ENCODE measurements at regions not wholly inside any gene's neighbourhood (a gene's known extent, or its start where the extent isn't known, plus 50 kb on each side); places are given as distances from the start of the nearest gene placed in this dataset.
"Not testable (repeated sequence)": the region's sequence is repeated elsewhere in the genome, so short reads cannot be mapped to it uniquely, and the experiment has no call there.

GRCh38 chr1:117716030-117716429 is 110.2 kb downstream of the TENT5C start:
- H3K4me3 ChIP-seq (ENCODE audit: insufficient read depth, low read depth, low read length); CTCF ChIA-PET: not testable (repeated sequence)

GRCh38 chr1:117717980-117718379 is 112.1 kb downstream of the TENT5C start:
- DNase-seq; H4K91ac ChIP-seq (ENCODE audit: insufficient read depth, low read depth, low read length); POLR2A ChIA-PET (ENCODE audit: unreplicated experiment); CTCF ChIA-PET; H3K27me3 ChIP-seq (ENCODE audit: control insufficient read depth, insufficient read depth, low read length); H3K56ac ChIP-seq (ENCODE audit: extremely low read depth, insufficient read depth, low read length); H2AK5ac ChIP-seq (ENCODE audit: low read depth, low read length); BruUV-seq (replicated peaks); H3K4me1 ChIP-seq (ENCODE audit: control insufficient read depth, insufficient read depth, low read length); H2BK120ac ChIP-seq (ENCODE audit: low read depth, low read length); H3K36me3 ChIP-seq (ENCODE audit: control insufficient read depth, insufficient read depth, low read length); H3K27ac ChIP-seq (ENCODE audit: insufficient read depth, low read length); H3K4me2 ChIP-seq (ENCODE audit: low read depth, low read length); H3K79me1 ChIP-seq (ENCODE audit: low read depth in 1 of 2, low read length in 2 of 2); H2BK5ac ChIP-seq (ENCODE audit: low read depth, low read length, poor library complexity, severe bottlenecking); in situ Hi-C loops (cut with MboI; ENCODE audit: low sequenced_read_pairs); H3K14ac ChIP-seq (replicated peaks; ENCODE audit: low read depth, low read length); dilution Hi-C loops (cut with HindIII; ENCODE audit: low sequenced_read_pairs, unreplicated experiment); H3K4me3 ChIP-seq (ENCODE audit: insufficient read depth, low read depth, low read length); H2BK15ac ChIP-seq (ENCODE audit: low read depth, low read length); H2BK20ac ChIP-seq (ENCODE audit: low read depth, low read length); H2AK9ac ChIP-seq (replicated peaks; ENCODE audit: low read depth, low read length, poor library complexity); H3K23ac ChIP-seq (ENCODE audit: low read depth, low read length); H4K8ac ChIP-seq (ENCODE audit: low read depth in 2 of 2, low read length in 2 of 2); H2AFZ ChIP-seq (replicated peaks; ENCODE audit: low read length, poor library complexity); H4K20me1 ChIP-seq (ENCODE audit: insufficient read depth, low read length); H3K9me1 ChIP-seq (ENCODE audit: insufficient read depth, low read length); H4K5ac ChIP-seq (ENCODE audit: low read depth, low read length); H3K9ac ChIP-seq (ENCODE audit: low read depth, low read length); H3K4ac ChIP-seq (ENCODE audit: low read depth, low read length); H3K9me3 ChIP-seq (ENCODE audit: control insufficient read depth, insufficient read depth, low read length); H3K18ac ChIP-seq (ENCODE audit: low read depth, low read length); intact Hi-C loops (cut with micrococcal nuclease); ATAC-seq (ENCODE audit: low read depth): not testable (repeated sequence)

More at GRCh38 chr1:117716030-117716429, 110.2 kb downstream of the TENT5C start:
- H2AFZ ChIP-seq (replicated peaks; ENCODE audit: low read length, poor library complexity); H3K14ac ChIP-seq (replicated peaks; ENCODE audit: low read depth, low read length); H3K4me2 ChIP-seq (ENCODE audit: low read depth, low read length); H4K20me1 ChIP-seq (ENCODE audit: insufficient read depth, low read length); H3K9ac ChIP-seq (ENCODE audit: low read depth, low read length); in situ Hi-C loops (cut with MboI; ENCODE audit: low sequenced_read_pairs); H2BK15ac ChIP-seq (ENCODE audit: low read depth, low read length); DNase-seq; H3K4me1 ChIP-seq (ENCODE audit: control insufficient read depth, insufficient read depth, low read length); H3K9me1 ChIP-seq (ENCODE audit: insufficient read depth, low read length); H3K27me3 ChIP-seq (ENCODE audit: control insufficient read depth, insufficient read depth, low read length); H4K91ac ChIP-seq (ENCODE audit: insufficient read depth, low read depth, low read length); H3K36me3 ChIP-seq (ENCODE audit: control insufficient read depth, insufficient read depth, low read length); H2BK20ac ChIP-seq (ENCODE audit: low read depth, low read length); H2AK9ac ChIP-seq (replicated peaks; ENCODE audit: low read depth, low read length, poor library complexity); POLR2A ChIA-PET (ENCODE audit: unreplicated experiment); BruUV-seq (replicated peaks); dilution Hi-C loops (cut with HindIII; ENCODE audit: low sequenced_read_pairs, unreplicated experiment); H3K18ac ChIP-seq (ENCODE audit: low read depth, low read length); ATAC-seq (ENCODE audit: low read depth); H2AK5ac ChIP-seq (ENCODE audit: low read depth, low read length); H2BK120ac ChIP-seq (ENCODE audit: low read depth, low read length); H4K8ac ChIP-seq (ENCODE audit: low read depth in 2 of 2, low read length in 2 of 2); intact Hi-C loops (cut with micrococcal nuclease); H3K79me1 ChIP-seq (ENCODE audit: low read depth in 1 of 2, low read length in 2 of 2); H3K23ac ChIP-seq (ENCODE audit: low read depth, low read length); H3K9me3 ChIP-seq (ENCODE audit: control insufficient read depth, insufficient read depth, low read length); H2BK5ac ChIP-seq (ENCODE audit: low read depth, low read length, poor library complexity, severe bottlenecking); H4K5ac ChIP-seq (ENCODE audit: low read depth, low read length); H3K56ac ChIP-seq (ENCODE audit: extremely low read depth, insufficient read depth, low read length); H3K27ac ChIP-seq (ENCODE audit: insufficient read depth, low read length); H3K4ac ChIP-seq (ENCODE audit: low read depth, low read length): not testable (repeated sequence)
- WGBS, 2 experiments (ENCODE audit: extremely low coverage in 2 of 2, insufficient read length in 1 of 2): 100% methylated on average over 1 of the region's 4 CpGs; no CpG with 5 or more reads in 1 of the 2 experiments

Data from IMR-90 (cell line).